ENCODE measurements at regions not wholly inside any gene's neighbourhood (a gene's known extent, or its start where the extent isn't known, plus 50 kb on each side); places are given as distances from the start of the nearest gene placed in this dataset.

- intact Hi-C loops (cut with micrococcal nuclease): no loop called here
- Histone ChIP-seq H3K4me3 (replicated peaks in 1 of 2; ENCODE audit: low read depth in 1 of 2, low read length in 2 of 2) (no peak overlapping the region), H3K9ac (ENCODE audit: low read length) (no peak overlapping the region), H3K4me2 (ENCODE audit: low read length) (no peak overlapping the region), H2AFZ (ENCODE audit: low read depth, low read length, poor library complexity, severe bottlenecking) (no peak overlapping the region), H3K27me3 (ENCODE audit: insufficient read depth, low read length) (no peaks in the 10 kb centered on the region), H3K36me3 (ENCODE audit: control insufficient read depth in 1 of 2, insufficient read depth in 2 of 2, low read length in 2 of 2) (no peaks in the 10 kb centered on the region), H3K9me2 (ENCODE audit: insufficient read depth) (no peaks in the 10 kb centered on the region), H3K9me3 (ENCODE audit: control insufficient read depth in 1 of 2, insufficient read depth in 1 of 2, low read depth in 1 of 2, low read length in 2 of 2) (no peaks in the 10 kb centered on the region), H3K79me2 (ENCODE audit: insufficient read depth, low read length) (no peaks in the 10 kb centered on the region), H4K20me1 (ENCODE audit: insufficient read depth) (no peaks in the 10 kb centered on the region), H3K4me1 (ENCODE audit: control insufficient read depth in 1 of 2, insufficient read depth in 2 of 2, low read length in 2 of 2) (no peaks in the 10 kb centered on the region), H3K27ac (ENCODE audit: low read depth, low read length) (no peak overlapping the region)
- no peak for DNase-seq (ENCODE audit: low read depth, low spot score)
- TF ChIP-seq POLR2AphosphoS5 (IDR thresholded peaks at IDR 0.05; ENCODE audit: low read depth, low read length) (no peak), SP1 (IDR thresholded peaks at IDR 0.05; ENCODE audit: low read depth) (no peak), CEBPB (IDR thresholded peaks at IDR 0.05; ENCODE audit: low read depth) (no peak), TCF7L2 (IDR thresholded peaks at IDR 0.05; ENCODE audit: borderline replicate concordance, extremely low read depth, insufficient read depth, insufficient read length) (no peak), SIN3A (IDR thresholded peaks at IDR 0.05; ENCODE audit: low read depth) (no peak), CBX3 (IDR thresholded peaks at IDR 0.05; ENCODE audit: low read depth) (no peak), EGR1 (IDR thresholded peaks at IDR 0.05; ENCODE audit: low read depth) (no peak)
- TF ChIP-seq, protein P1, sequence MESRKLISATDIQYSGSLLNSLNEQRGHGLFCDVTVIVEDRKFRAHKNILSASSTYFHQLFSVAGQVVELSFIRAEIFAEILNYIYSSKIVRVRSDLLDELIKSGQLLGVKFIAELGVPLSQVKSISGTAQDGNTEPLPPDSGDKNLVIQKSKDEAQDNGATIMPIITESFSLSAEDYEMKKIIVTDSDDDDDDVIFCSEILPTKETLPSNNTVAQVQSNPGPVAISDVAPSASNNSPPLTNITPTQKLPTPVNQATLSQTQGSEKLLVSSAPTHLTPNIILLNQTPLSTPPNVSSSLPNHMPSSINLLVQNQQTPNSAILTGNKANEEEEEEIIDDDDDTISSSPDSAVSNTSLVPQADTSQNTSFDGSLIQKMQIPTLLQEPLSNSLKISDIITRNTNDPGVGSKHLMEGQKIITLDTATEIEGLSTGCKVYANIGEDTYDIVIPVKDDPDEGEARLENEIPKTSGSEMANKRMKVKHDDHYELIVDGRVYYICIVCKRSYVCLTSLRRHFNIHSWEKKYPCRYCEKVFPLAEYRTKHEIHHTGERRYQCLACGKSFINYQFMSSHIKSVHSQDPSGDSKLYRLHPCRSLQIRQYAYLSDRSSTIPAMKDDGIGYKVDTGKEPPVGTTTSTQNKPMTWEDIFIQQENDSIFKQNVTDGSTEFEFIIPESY (IDR thresholded peaks at IDR 0.05; ENCODE audit: extremely low read depth, insufficient replicate concordance, low read length): no peak
- no peak for ATAC-seq
- ChIA-PET RAD21 (ENCODE audit: low non-redundant PET in 1 of 2, low total read pairs in 2 of 2, uncharacterized antibody in 2 of 2, unreplicated experiment in 2 of 2) (no interaction called here), POLR2A (no interaction called here), CTCF (no interaction called here)
- no TSS peak for BruUV-seq (replicated peaks)
These were observed 78.0 kb upstream of the HPCAL1 start for GRCh38 chr2:10224734-10225133.
